Neural progenitor cell (in vitro differentiated cells): ENCODE measurements at regions not wholly inside any gene's neighbourhood (a gene's known extent, or its start where the extent isn't known, plus 50 kb on each side); places are given as distances from the start of the nearest gene placed in this dataset.

ENCODE experiments used
- DNase-seq: peaks from one replicate; pipeline ENCODE4 v3.0.0-alpha.2; 2016; ENCODE audit warnings: low spot score
- H2AFZ ChIP-seq: fragments of 200-600 bp; sonication (generic); replicated peaks from 2 replicates; pipeline ENCODE4 v1.6.1; 2016; ENCODE audit warnings: antibody characterized with exemption
- H3F3A ChIP-seq: fragments of 200-600 bp; sonication (generic); 2 replicates; pipeline ENCODE4 v1.6.1; 2016; ENCODE audit warnings: antibody characterized with exemption, low read depth
- H3K27ac ChIP-seq: fragments of 200-600 bp; sonication (generic); 2 replicates; pipeline ENCODE4 v1.5.1; 2016; ENCODE audit warnings: mild to moderate bottlenecking
- H3K27me3 ChIP-seq: fragments of 200-600 bp; sonication (generic); 2 replicates; pipeline ENCODE4 v1.6.1; 2016; ENCODE audit warnings: mild to moderate bottlenecking, moderate library complexity
- H3K36me3 ChIP-seq: fragments of 200-600 bp; sonication (generic); 2 replicates; pipeline ENCODE4 v1.5.1; 2016
- H3K4me1 ChIP-seq: fragments of 200-600 bp; sonication (generic); 2 replicates; pipeline ENCODE4 v1.6.1; 2016; ENCODE audit warnings: mixed run types
- H3K4me2 ChIP-seq: fragments of 200-600 bp; sonication (generic); 2 replicates; pipeline ENCODE4 v1.6.1; 2016
- H3K4me3 ChIP-seq: fragments of 200-600 bp; sonication (generic); 2 replicates; pipeline ENCODE4 v1.5.1; 2016
- H3K79me2 ChIP-seq: fragments of 200-600 bp; sonication (generic); 2 replicates; pipeline ENCODE4 v1.6.1; 2016; ENCODE audit warnings: low read depth
- H3K9ac ChIP-seq: fragments of 200-600 bp; sonication (generic); 2 replicates; pipeline ENCODE4 v1.6.1; 2016
- H3K9me3 ChIP-seq: fragments of 200-600 bp; sonication (generic); 2 replicates; pipeline ENCODE4 v1.5.1; 2016; ENCODE audit warnings: low read depth
- H4K20me1 ChIP-seq: fragments of 200-600 bp; sonication (generic); 2 replicates; pipeline ENCODE4 v1.6.1; 2016; ENCODE audit warnings: low read depth
- H3K27ac Mint-ChIP-seq: 3 replicates; pipeline ENCODE4 v1.8.0; 2021; ENCODE audit warnings: mixed read lengths
- H3K27me3 Mint-ChIP-seq: 2 replicates; pipeline ENCODE4 v1.8.0; 2022; ENCODE audit warnings: low read depth, mild to moderate bottlenecking, inconsistent platforms, moderate library complexity, mixed read lengths; ENCODE audit not compliant: insufficient read depth
- H3K36me3 Mint-ChIP-seq: 3 replicates; pipeline ENCODE4 v1.8.0; 2021; ENCODE audit warnings: mixed read lengths
- H3K4me1 Mint-ChIP-seq: 3 replicates; pipeline ENCODE4 v1.8.0; 2021; ENCODE audit warnings: mixed read lengths
- H3K4me3 Mint-ChIP-seq: 3 replicates; pipeline ENCODE4 v1.8.0; 2021; ENCODE audit warnings: mild to moderate bottlenecking, moderate library complexity, mixed read lengths
- H3K9me3 Mint-ChIP-seq: 3 replicates; pipeline ENCODE4 v1.8.0; 2020; ENCODE audit warnings: mixed read lengths
- CTCF ChIP-seq: fragments of 200-600 bp; sonication (generic); IDR thresholded peaks from 2 replicates; pipeline ENCODE4 v1.5.1; 2017; ENCODE audit warnings: antibody characterized with exemption, mild to moderate bottlenecking
- EZH2 ChIP-seq: fragments of 200-600 bp; sonication (generic); IDR thresholded peaks from 2 replicates; pipeline ENCODE4 v1.6.1; 2017; ENCODE audit warnings: antibody characterized with exemption, mild to moderate bottlenecking, moderate library complexity
- EZH2phosphoT487 ChIP-seq: fragments of 200-600 bp; sonication (generic); IDR thresholded peaks from 2 replicates; pipeline ENCODE4 v1.6.1; 2017; ENCODE audit warnings: antibody characterized with exemption

- no peak for DNase-seq
- Histone ChIP-seq H3K36me3 (no peaks in the 10 kb centered on the region), H3K9ac (no peak overlapping the region), H3K27ac (no peak overlapping the region), H3K27me3 (no peaks in the 10 kb centered on the region), H3K4me3 (no peak overlapping the region), H3K9me3 (no peaks in the 10 kb centered on the region), H3K79me2 (no peaks in the 10 kb centered on the region), H4K20me1 (no peaks in the 10 kb centered on the region), H3F3A (no peaks in the 10 kb centered on the region), H3K4me1 (peaks cover 27% of the 10 kb centered on the region), H3K4me2 (no peak overlapping the region), H2AFZ (no peak overlapping the region)
- no peak for TF ChIP-seq EZH2
- TF ChIP-seq EZH2phosphoT487, result no peak
- TF ChIP-seq CTCF, result no peak
- no peaks in the 10 kb centered on the region for H3K27me3 Mint-ChIP-seq
- H3K36me3 Mint-ChIP-seq, result no peaks in the 10 kb centered on the region
- H3K4me3 Mint-ChIP-seq, result no peak overlapping the region
- peaks cover 8% of the 10 kb centered on the region for H3K9me3 Mint-ChIP-seq
- no peaks in the 10 kb centered on the region for H3K4me1 Mint-ChIP-seq
- no peak overlapping the region for H3K27ac Mint-ChIP-seq
Measured at GRCh38 chr9:7284117-7284516, 515.5 kb downstream of the DMAC1 start.

- H3F3A ChIP-seq, result no peaks in the 10 kb centered on the region
- H3K36me3 ChIP-seq, result no peaks in the 10 kb centered on the region
- no peaks in the 10 kb centered on the region for H3K79me2 ChIP-seq
- no peaks in the 10 kb centered on the region for H3K9me3 ChIP-seq
- H3K27me3 ChIP-seq, result no peaks in the 10 kb centered on the region
- DNase-seq, result peak; percentile 62
- no peak overlapping the region for H3K9ac ChIP-seq
- Mint-ChIP-seq H3K4me3 (no peak overlapping the region), H3K9me3 (no peaks in the 10 kb centered on the region), H3K36me3 (no peaks in the 10 kb centered on the region), H3K4me1 (peaks cover 2% of the 10 kb centered on the region), H3K27ac (no peak overlapping the region), H3K27me3 (peaks cover 8% of the 10 kb centered on the region)
- H2AFZ ChIP-seq, result peak overlapping the region; percentile 32
- no peaks in the 10 kb centered on the region for H4K20me1 ChIP-seq
- H3K4me3 ChIP-seq, result no peak overlapping the region
- no peaks in the 10 kb centered on the region for H3K4me1 ChIP-seq
- H3K27ac ChIP-seq, result no peak overlapping the region
- no peak overlapping the region for H3K4me2 ChIP-seq
- TF ChIP-seq EZH2, result no peak
- TF ChIP-seq CTCF, result peak; percentile 59
Measured at GRCh38 chr9:7273575-7273974, 515.8 kb downstream of the KDM4C start.

GRCh38 chr9:7266911-7267595 is 509.3 kb downstream of the KDM4C start:
- no peak overlapping the region for H3K9ac ChIP-seq
- no peaks in the 10 kb centered on the region for H3K79me2 ChIP-seq
- no peaks in the 10 kb centered on the region for H3K9me3 ChIP-seq
- no peaks in the 10 kb centered on the region for H3K36me3 Mint-ChIP-seq
- peak; percentile 60 for DNase-seq
- no peak overlapping the region for H3K4me3 ChIP-seq
- peak overlapping the region; percentile 61 for H3K27ac Mint-ChIP-seq
- H3K9me3 Mint-ChIP-seq, result no peaks in the 10 kb centered on the region
- H3K4me3 Mint-ChIP-seq, result no peak overlapping the region
- no peaks in the 10 kb centered on the region for H3K27me3 Mint-ChIP-seq
- no peaks in the 10 kb centered on the region for H4K20me1 ChIP-seq
- no peaks in the 10 kb centered on the region for H3K27me3 ChIP-seq
- H2AFZ ChIP-seq, result no peak overlapping the region
- H3K27ac ChIP-seq, result peak overlapping the region; percentile 80
- peaks cover 12% of the 10 kb centered on the region for H3F3A ChIP-seq
- peaks cover 16% of the 10 kb centered on the region for H3K4me1 ChIP-seq
- TF ChIP-seq EZH2, result no peak
- no peak for TF ChIP-seq CTCF
- TF ChIP-seq EZH2phosphoT487, result no peak
- peaks cover 13% of the 10 kb centered on the region for H3K4me1 Mint-ChIP-seq
- H3K36me3 ChIP-seq, result no peaks in the 10 kb centered on the region
- H3K4me2 ChIP-seq, result peak overlapping the region; percentile 10
